ENCODE measurements at regions not wholly inside any gene's neighbourhood (a gene's known extent, or its start where the extent isn't known, plus 50 kb on each side); places are given as distances from the start of the nearest gene placed in this dataset.
"Not testable (repeated sequence)": the region's sequence is repeated elsewhere in the genome, so short reads cannot be mapped to it uniquely, and the experiment has no call there.

DNA sequence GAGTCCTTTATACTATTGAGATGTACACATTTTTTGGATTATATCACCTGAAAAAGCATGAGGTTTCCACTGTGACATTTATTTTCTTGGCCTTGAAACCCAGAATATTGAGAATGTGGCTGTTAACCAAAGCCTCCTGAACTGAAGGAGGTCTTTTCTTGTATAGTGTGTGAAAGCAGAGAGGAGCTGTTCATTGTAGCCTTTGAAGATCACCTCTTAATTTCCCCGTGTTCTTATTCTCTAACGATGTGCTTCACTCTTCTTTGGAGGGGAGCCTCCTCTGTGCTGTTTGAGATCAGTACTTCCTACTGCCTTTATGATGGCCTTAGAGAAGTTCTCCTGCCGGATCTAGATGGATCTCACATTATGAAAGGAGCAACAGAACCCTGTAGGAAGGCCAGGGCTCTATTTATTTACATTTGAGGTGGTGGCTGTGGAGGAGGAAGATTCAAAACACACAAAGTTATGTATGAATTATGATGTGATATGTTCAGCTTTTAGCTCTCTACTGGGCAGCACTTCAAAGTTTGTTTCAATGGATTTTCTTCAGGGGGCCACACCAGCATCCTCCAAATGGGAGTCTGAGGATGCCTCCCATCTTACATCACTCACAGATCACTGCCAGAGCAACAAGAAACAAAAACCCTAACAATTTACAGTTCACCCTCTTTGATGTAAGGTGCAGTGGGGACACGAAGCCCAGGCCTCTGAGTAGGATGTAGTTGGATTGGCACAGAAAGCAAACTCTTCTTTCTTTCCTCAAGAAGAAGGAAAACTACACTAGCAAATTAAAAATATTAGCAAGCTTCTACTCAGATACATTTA lies 322.3 kb downstream of the DLEU7 start:
- DNase-seq: no peak

DNA sequence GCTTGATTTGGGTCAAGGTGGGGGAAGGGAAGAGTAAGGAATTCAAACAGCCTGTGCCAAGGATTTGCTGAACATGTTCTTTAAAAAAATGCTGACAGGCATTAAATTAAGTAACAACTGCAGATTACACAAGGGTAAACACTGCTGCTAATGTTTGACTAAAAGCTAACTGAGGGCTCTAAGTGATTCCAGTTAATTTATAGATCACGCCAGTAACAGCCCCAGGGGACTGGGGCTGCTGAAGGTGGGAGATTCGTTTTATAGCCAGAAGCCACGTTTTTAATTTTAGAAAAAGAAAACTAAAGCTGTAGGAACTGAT lies 321.7 kb downstream of the DLEU7 start:
- DNase-seq: no peak

DNA sequence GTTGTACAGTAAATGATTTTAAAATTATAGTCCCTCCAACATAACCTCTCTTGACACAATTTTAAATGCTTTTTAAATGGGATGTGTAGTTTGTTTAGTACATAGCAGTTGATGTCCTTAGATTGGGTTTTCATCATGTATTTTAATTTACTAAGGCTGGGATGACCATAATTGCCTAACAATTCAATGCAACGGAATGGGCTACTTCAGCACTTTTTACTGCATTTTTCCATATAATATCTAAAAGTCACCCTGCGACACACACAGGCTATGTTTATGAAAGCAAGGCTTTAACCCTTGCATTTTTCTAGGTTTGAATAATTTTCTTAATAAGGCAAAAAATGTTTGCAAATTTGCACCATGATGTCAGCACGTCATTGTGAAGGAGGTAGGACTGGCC lies 321.0 kb downstream of the DLEU7 start:
- no peak for DNase-seq

GRCh38 chr13:50523307-50523706 lies 320.2 kb downstream of the DLEU7 start:
- DNase-seq: no peak

- DNase-seq: no peak
These were observed 318.9 kb downstream of the DLEU7 start for GRCh38 chr13:50524560-50524959.

GRCh38 chr13:50526661-50527071 lies 316.8 kb downstream of the DLEU7 start:
- peak in 1 of 51 donors; percentile 3 for DNase-seq

GRCh38 chr13:50527188-50527587 lies 316.3 kb downstream of the DLEU7 start:
- DNase-seq: peak in 2 of 51 donors; percentile 5 to 6

DNA sequence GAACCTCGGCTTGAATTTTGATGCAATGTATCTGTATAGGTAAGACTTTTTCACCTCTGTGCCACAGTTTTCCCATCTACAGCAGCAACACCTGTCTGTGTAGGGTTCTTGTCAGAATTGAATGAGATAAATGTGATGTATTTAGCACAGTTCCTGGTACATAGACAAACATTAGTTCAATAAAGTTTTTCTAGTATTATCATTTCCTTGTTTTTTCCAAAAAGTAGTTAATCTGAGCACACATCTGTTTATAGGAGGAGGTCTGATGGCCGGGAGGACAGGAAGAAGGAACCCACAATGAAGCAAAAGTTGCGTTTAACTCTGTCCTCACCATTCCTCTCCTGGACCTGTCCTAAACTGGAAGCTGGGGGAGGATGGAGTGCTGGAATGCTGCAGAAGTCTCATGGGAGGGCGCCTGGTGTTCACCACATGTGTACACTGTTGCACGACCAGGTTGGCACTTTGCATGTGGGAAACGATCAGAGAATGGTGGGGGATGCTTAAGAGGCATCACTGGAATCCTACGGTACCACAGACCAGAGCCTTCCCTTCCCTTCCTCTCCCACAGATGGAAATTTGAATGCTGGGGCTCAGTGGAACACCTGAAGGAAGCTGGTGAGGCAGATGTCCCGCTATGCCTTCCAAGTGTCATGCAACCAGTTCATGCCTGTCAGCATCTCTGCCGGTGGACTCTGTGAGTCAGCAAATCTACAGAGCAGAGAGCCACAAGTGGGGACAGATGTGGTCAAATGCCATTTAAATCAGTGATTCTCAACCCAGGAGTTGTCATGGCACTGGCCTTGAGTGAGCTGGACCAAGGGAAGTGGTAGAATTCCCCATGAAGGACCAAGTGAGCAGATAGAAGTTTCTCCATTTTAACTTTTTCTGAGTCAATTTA lies 315.6 kb downstream of the DLEU7 start:
- peak in 2 of 51 donors; percentile 8 to 18 for DNase-seq

DNA sequence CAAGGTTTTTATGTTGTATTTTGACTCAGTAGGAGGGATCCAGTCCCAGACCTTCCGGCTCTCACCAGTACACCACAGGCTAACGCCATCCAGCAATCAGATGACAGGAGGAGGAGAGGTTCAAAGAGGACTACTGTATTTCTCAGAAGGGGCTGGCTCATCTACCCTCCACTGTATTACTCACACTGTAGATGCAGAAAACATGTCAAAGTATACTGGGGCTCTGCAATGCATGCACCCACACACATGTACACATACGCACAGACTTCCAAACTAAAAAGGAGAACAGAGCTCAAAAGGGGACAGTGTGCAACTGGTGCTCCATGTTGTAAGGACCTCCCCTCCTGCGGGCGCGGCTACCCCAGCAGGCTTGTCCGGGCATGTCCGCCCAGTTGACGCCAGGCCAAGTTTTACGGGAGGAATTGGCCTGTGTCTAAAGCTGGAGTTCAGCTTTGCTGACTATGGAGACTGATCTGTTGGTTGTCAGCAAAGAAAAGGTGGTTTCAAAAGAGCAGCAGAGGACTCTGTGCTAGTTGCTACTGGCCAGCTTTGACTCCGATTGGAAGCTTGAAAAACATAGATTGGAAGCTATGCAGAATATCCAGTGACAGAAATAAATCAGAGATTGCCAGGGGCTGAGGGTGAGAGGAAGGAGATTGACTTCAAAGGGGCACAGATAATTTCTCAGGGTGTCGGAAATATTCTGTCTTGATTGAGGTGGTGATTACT lies 314.2 kb downstream of the DLEU7 start:
- DNase-seq: peak in 42 of 51 donors; percentile 9 to 78 (median 52)

GRCh38 chr13:50531917-50532899 lies 311.3 kb downstream of the DLEU7 start:
- DNase-seq: peak in 1 of 51 donors; percentile 33

- no peak for DNase-seq
These were observed 308.4 kb downstream of the DLEU7 start for GRCh38 chr13:50535050-50535449.

- no peak for DNase-seq
These were observed 306.5 kb downstream of the DLEU7 start for GRCh38 chr13:50537029-50537428.

DNA sequence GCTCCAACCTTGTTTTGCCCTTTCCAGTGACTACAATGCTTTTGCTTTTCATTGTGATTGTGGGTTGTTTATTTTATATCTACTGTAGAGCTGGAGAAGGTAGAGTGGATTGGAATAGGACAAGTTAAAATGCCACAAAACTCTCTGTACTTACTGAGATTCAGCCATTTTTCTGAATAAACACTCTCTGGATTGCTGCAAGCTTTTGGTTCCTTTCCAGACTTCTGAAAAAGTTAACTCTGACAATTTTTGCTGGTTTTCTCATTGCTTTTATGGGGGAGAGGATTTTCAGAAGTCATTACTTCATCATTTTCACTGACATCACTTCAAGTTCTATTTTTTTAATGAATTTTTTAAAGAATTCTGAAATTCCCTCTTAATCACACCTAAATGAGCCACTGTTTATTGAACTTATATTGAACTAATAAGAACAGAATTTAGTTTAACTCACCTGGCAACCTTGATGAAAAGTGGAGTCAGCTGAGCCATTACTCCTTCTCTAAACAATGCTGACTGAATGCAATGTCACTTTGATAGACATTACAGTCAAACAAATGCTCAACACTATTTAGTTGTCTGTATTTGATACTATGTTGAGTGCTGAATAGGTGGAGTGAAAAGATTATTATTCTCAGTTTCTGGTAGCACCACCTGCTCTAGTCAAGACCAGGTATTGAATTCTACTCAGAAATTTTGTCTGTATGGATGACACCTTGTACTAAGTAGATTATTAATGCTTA lies 303.5 kb downstream of the DLEU7 start:
- DNase-seq: no peak

DNA sequence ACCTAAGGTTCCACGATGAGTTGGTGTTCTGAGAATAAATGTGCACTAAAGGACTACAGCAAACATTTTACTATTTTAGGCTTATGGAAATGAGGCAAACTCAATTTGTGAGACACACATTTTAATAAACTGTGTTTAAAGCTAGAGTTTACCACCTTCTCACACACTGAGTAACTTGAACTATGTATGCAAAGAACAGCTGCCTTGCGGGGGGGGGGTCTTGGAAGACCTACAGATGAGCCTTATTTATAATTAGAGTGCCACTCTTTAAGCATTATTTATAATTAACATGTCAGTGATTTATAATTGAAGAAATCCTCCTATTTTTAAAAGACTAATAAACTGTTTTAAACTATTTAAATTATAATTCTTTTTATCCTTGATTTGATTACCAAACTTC lies 300.4 kb downstream of the DLEU7 start:
- no peak for DNase-seq

- DNase-seq: peak in 1 of 51 donors; percentile 19
These were observed 299.7 kb downstream of the DLEU7 start for GRCh38 chr13:50543782-50544181.

DNA sequence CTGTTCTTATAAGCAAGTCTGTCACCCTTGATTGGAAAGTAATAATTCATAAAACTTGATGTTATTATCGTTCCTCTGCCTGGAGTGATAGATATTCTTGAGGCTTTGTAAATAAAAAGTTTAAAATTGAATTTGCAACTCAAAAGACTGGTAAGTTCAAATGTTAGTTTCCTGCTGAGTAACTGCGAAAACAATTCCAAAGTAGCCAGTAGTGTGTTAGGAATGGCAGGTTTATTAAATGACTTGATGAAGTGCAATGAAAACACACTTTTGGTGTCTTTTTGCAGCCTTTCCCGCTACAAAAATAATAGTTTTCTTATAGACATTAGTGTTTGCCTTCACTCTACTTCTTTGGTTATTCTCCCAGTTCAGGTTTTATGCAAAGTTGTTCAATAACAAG lies 299.3 kb downstream of the DLEU7 start:
- DNase-seq: no peak

- not testable (repeated sequence) for DNase-seq
These were observed 296.3 kb downstream of the DLEU7 start for GRCh38 chr13:50547175-50547574.

DNA sequence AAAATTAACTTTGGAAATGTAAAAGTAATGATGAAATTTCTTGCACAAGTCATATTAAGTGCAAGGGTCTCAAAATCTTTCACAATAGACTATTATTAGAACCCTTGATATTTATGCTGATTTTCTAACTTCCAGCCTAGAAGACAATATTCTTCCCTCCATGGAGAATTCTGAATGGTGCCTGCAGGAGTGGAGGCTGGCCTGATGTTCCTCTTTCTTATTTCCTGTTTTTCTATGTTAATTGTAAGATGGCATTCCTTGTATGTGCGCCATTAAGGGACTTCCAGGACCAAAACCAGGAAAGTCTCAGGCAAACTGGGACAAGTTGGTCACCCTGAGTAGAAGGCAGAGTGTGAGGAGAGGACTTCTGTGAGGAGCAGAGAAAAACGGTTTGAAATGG lies 294.9 kb downstream of the DLEU7 start:
- DNase-seq: no peak

DNA sequence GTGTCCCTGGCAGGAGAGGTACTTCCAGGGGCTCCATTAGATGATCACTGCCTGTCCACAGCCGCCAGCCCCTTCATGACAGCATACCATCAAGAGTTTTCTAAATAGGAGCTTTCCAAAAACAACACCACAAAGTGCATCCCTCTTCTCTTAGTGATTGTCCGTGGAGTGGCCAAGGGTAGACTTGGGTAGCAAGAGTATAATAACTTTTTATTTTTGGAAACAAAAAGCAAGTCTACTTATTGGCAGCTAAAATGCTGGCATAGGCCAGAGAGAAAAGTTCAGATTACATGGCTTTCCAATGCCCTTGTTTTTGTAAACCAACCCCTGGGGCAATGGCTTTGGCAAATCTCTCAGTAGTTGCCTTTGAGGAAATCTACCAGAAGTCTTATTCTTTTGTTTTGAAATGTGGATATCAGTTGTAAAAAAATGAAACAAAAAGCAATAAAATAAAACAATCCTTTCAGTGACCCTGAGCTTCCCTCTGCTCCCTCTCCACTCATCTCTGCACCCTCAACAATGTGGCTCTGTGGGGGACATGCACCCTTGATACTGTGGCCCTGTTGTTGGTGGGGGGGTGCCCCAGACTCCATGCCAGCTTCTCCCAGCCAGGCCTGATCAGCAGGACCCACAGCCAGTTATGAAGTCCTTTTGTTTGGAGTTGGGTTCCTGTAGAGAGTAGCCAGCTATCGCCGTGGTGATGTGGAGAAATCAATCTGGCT lies 294.1 kb downstream of the DLEU7 start:
- DNase-seq: no peak
